NOMO-1 (cell line): ENCODE measurements at regions not wholly inside any gene's neighbourhood (a gene's known extent, or its start where the extent isn't known, plus 50 kb on each side); places are given as distances from the start of the nearest gene placed in this dataset.
"Not testable (repeated sequence)": the region's sequence is repeated elsewhere in the genome, so short reads cannot be mapped to it uniquely, and the experiment has no call there.

ENCODE experiments used
- DNase-seq, 2 experiments: peaks; one replicate each; lab custom pipeline; 2025; ENCODE audit not compliant: unreplicated experiment in 2 of 2; lab: John Stamatoyannopoulos, UW

DNA sequence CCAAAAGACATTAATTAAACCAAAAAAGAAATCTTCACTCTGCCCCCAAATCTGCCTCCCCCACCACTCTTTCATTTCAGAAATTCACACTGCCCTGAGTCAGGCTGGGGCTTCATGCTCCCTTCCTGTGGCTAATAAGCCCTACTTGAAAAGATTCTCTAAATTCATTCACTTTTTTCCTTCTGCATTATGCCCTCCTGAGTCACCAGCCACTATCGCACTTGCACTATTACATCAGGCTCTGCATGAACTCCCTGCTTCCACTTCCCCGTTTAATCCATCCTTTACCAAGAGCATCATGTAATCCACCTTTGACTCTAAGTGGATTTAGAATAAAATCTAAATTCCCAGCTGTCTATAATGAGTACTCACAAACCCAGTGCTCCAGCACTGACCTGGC, 295.4 kb upstream of the KLF3 start:
- peak in 1 of 2 experiments; percentile 47 for DNase-seq

DNA sequence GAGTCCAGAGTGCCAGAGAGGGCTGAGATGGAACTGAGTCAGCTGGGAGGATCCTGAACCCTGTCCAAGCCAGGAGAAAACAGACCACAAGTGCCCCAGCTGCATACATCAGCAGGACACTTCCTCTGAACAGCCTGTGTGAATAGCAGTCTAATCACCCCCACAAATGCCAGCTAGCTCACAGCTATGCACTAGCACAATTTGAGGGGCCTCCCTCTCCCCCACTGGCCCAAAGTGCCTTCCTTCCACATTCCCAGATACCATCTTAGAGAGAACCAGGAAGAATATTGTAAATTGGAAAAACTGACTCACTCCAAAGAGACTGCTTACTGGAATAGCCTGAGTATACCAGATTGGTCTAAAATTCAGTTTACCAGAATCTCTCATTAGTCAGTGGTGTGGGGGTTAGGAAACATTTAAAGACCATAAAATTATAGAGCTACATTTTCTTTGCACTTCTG, 292.6 kb upstream of the KLF3 start:
- DNase-seq, result no peak

DNA sequence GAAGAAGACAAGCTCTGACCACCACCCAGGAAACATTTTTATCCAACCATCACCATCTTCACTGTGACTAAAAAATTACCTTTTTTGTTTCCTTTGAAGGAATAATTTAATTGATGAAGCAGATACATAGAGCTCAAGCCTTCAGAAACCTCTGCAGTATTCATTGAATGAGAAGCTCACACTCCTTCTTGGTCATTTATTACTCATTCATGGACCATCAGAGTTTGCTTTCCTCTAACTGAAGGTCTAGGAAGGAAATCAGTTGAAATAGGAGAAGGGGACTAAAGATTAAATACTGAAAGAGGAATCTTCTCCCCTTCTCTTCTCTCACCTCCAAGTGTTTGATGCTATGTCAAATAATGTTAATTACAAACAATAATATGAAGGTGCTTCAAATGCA, 290.6 kb upstream of the KLF3 start:
- no peak for DNase-seq

DNA sequence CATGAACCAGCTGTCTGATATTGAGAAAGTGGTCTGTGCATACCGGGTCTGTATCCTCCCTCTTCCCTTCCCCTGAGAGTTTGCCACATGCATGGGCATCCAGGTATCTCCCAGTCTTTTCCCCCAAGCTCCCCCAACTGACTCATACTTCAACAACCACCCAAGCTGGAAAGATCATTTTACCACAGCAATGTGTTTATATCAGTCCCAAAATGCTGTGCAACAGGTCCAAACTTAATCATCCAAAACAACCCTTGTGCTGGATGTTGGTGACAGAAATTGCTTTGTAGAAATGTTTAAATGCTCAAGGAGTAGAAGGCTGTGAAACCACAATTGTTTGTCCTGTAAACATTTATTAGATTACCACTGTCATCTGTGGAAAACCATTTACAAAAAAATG, 286.8 kb upstream of the KLF3 start:
- DNase-seq, result no peak

DNA sequence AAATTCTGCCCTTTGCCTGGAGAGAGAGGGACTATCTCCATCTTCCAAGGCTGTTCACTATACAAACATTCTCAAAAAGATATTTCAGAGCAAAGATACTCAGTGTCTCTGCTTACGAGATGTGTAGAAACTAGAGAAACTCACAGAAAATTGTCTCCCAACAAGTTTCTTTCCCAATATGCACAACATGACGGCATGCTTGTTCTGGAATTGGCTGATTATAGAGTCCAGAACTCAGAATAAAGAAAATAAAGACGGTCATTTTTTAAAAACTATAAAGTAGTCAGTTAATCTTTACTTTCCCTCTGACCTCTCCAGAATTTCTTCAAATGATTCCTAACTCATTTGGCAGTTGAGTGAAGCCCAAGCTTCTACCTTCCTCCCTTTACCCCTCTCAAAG, 285.5 kb upstream of the KLF3 start:
- DNase-seq, result no peak

DNA sequence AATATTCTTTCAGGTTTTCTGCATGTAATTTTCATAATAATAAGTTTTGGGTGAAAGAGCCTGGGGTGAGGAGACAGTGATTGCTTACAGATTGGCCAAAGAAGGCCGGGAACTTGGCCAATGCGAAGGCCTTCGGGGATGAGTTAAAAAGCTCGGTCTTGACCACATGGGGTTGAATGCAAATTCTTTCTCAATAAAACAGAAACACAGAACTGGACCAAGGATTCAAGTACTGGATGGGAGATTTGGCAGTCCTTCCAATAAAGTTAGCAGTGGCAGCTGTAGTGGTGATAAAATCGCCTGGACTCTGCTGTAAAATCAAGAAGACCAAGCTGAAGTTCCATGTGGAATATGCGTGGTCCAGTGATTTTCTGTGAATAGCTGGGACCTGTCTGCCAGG, 282.2 kb upstream of the KLF3 start:
- DNase-seq, result no peak

GRCh38 chr4:38382520-38382919, 281.5 kb upstream of the KLF3 start:
- no peak for DNase-seq

- no peak for DNase-seq
Measured at GRCh38 chr4:38383646-38384121, 280.3 kb upstream of the KLF3 start.

- no peak for DNase-seq
Measured at GRCh38 chr4:38385093-38386004, 278.6 kb upstream of the KLF3 start.

DNA sequence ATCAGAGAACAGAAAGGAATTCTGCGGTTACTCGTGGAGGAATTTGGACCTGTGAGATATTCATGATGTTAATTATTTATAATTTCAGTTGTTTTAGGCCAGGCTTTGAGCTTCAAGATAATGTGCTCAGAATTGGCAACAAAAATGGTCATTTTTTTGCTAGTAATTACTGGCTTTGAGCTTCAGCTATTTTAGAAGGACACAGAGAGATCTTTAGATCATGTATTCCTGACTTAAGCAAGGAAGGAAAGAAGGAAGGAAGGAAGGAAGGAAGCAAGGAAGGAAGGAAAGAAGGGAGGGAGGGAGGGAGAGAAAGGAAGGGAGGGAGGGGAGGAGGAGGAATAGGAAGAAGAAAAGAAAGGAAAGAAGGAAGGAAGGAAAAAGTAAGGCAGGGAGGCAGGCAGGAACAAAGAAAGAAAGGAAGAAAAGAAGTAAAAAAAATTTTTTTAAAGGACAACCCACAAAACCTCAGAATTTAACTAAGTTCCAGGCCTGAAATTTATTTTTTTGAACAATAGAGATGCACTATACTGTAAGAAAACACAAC, 277.9 kb upstream of the KLF3 start:
- DNase-seq, result no peak

- no peak for DNase-seq
Measured at GRCh38 chr4:38386654-38387188, 277.3 kb upstream of the KLF3 start.

- no peak for DNase-seq
Measured at GRCh38 chr4:38387348-38387747, 276.7 kb upstream of the KLF3 start.

DNA sequence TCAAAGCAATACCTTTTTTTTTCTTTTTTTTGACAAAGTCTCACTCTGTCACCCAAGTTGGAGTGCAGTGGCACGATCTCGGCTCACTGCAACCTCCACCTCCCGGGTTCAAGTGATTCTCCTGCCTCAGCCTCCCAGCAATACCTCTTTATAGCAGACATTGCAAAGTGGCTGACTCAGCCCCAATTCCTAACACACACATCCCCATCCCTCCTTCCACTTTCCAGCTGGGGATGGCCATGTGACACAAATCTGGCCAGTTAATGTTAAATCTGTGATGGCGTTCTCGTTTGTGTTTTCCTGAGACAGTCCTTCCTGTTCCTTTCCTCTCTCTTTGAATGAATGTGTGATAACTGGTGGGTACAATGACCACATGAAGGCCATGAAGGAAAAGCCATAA, 276.2 kb upstream of the KLF3 start:
- no peak for DNase-seq

- not testable (repeated sequence) for DNase-seq
Measured at GRCh38 chr4:38388907-38389306, 275.1 kb upstream of the KLF3 start.

GRCh38 chr4:38390969-38391545, 272.9 kb upstream of the KLF3 start:
- no peak for DNase-seq

DNA sequence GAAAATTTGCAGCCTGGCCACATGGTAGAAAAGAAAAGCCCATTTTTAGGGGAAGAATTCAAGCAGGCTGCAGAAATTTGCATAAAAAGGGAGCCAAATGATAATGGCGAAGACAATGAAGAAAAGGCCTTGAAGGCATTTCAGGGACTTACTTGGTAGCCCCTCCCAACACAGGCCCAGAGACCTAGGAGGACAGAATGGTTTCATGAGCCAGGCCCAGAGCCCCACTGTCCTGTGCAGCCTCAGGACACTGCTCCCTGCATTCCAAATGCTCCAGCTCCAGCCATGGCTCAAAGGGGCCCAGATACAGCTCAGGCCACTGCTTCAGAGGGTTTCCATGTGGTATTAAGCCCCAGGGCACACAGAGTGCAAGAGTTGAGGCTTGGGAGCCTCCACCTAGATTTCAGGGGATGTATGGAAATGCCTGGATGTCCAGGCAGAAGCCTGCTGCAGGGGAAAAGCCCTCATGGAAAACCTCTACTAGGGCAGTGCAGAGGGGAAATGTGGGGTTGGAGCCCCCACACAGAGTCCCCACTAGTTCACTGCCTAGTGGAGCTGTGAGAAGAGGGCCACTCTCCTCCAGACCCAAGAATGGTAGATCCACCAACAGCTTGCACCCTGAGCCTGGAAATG, 271.7 kb upstream of the KLF3 start:
- no peak for DNase-seq

GRCh38 chr4:38396091-38396490, 267.9 kb upstream of the KLF3 start:
- DNase-seq, result no peak

GRCh38 chr4:38396845-38397547, 267.0 kb upstream of the KLF3 start:
- no peak for DNase-seq

- no peak for DNase-seq
Measured at GRCh38 chr4:38400946-38401345, 263.1 kb upstream of the KLF3 start.

DNA sequence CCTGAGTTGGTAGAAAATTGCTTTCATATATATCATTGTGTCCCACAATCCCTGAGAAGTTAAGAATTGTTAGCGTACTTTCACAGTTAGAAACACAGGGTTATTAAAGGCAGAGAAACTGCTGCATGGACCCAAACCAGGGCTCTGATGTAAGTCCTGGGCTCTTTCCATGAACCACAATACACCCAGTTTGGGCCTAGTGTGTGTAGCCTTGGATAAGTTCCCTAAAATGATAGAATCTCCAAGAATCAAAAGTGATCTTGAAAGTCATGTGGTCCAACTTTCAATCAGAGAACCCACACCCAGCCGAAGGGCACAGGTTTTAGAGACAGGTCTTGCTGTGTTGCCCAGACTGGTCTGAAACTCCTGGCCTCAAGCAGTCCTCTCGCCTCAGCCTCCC, 257.8 kb upstream of the KLF3 start:
- no peak for DNase-seq

GRCh38 chr4:38409852-38410251, 254.1 kb upstream of the KLF3 start:
- no peak for DNase-seq
